ENCODE measurements at regions not wholly inside any gene's neighbourhood (a gene's known extent, or its start where the extent isn't known, plus 50 kb on each side); places are given as distances from the start of the nearest gene placed in this dataset.

DNA sequence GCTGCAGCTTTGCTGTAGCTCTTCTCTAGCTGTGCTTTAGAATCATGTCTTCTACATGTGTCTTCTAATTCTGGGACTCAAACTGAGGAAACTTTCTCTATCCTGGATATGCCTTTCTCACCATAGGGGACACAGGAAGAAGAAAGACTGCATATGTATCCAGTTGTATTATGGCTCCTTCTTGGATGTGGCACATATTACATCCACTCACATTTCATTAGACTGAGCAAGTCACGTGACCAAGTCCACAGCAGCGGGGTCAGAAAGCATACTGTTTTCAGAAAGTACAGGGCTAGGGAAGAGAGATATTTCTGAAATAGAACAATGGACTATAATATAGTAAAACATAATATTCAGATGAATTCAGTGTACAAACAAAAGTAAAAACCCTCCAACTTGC lies 187.6 kb upstream of the RIMS1 start:
- no peak for DNase-seq (ENCODE audit: low read depth)
- H3K4me3 ChIP-seq (ENCODE audit: low read depth, low read length): no peak overlapping the region
- TF ChIP-seq MYC (IDR thresholded peaks at IDR 0.05; ENCODE audit: low read depth, low read length): no peak

DNA sequence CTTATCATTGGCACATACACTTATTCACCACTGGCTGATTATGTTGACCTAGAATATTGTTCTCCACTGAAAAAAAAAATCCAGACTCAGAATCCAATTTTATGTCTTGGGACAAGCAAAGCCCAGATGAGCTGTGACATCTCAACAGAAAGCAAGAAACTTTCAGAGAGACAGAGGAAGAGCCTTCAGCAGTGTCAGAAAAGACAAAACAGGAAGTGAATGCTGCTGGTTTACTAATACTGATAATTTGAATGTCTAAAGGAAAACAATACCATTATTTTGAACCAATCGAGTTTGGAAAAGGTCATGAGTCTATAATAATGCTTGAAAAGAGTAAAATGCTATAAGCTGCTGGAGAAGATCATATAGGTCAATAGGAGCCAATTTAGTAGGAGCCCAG lies 179.8 kb upstream of the RIMS1 start:
- no peak for TF ChIP-seq MYC (IDR thresholded peaks at IDR 0.05; ENCODE audit: low read depth, low read length)
- TF ChIP-seq, protein P1, sequence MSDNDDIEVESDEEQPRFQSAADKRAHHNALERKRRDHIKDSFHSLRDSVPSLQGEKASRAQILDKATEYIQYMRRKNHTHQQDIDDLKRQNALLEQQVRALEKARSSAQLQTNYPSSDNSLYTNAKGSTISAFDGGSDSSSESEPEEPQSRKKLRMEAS (IDR thresholded peaks at IDR 0.05; ENCODE audit: low read depth, low read length): no peak
- DNase-seq (ENCODE audit: low read depth): no peak
- no peak overlapping the region for H3K4me3 ChIP-seq (ENCODE audit: low read depth, low read length)

DNA sequence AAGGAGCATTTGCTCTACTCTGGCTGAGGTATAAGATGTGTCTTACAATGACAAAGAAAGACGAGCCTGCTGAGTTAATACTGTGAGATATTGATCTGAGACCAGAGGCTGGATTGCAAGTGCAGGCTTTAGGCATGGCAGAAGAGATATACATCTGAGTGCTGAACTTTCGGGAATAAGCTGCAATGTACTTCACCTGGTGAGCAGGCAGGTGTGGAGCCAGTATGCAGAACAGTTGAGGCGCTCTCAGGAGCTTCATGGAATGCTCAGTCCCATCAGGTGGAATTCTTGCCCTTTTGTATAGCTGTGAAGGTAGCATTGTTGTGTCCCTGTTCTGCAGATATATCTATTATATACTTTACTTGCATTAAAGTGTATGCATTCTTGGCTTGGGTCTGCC lies 179.3 kb upstream of the RIMS1 start:
- no peak overlapping the region for H3K4me3 ChIP-seq (ENCODE audit: low read depth, low read length)
- no peak for DNase-seq (ENCODE audit: low read depth)
- TF ChIP-seq MYC (IDR thresholded peaks at IDR 0.05; ENCODE audit: low read depth, low read length) (no peak), POLR2A (IDR thresholded peaks at IDR 0.05; ENCODE audit: extremely low read depth, insufficient read length) (no peak)
- TF ChIP-seq, protein P1 (IDR thresholded peaks at IDR 0.05; ENCODE audit: low read depth, low read length): no peak
- TF ChIP-seq, protein P2, sequence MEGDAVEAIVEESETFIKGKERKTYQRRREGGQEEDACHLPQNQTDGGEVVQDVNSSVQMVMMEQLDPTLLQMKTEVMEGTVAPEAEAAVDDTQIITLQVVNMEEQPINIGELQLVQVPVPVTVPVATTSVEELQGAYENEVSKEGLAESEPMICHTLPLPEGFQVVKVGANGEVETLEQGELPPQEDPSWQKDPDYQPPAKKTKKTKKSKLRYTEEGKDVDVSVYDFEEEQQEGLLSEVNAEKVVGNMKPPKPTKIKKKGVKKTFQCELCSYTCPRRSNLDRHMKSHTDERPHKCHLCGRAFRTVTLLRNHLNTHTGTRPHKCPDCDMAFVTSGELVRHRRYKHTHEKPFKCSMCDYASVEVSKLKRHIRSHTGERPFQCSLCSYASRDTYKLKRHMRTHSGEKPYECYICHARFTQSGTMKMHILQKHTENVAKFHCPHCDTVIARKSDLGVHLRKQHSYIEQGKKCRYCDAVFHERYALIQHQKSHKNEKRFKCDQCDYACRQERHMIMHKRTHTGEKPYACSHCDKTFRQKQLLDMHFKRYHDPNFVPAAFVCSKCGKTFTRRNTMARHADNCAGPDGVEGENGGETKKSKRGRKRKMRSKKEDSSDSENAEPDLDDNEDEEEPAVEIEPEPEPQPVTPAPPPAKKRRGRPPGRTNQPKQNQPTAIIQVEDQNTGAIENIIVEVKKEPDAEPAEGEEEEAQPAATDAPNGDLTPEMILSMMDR (IDR thresholded peaks at IDR 0.05; ENCODE audit: low read depth, low read length): no peak

DNA sequence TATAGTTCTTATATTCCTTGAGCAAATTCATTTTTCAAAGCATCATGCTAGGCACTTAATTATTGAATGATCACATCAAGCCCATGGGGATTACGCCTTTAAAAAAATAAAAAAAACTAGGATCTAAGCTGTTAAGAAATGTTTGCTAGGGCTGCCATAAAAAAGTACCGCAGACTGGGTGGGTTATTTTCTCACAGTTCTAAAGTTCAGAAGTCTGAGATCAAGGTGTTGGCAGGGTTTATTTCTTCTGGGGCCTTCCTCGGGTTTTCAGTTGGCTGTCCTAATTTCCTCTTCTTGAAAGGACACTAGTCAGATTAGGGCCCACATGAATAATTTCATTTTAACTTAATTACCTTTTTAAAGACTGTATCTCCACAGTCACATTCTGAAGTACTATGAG lies 165.6 kb upstream of the RIMS1 start:
- H3K4me3 ChIP-seq (ENCODE audit: low read depth, low read length): no peak overlapping the region
- TF ChIP-seq, protein P2 (IDR thresholded peaks at IDR 0.05; ENCODE audit: low read depth, low read length): no peak
- no peak for TF ChIP-seq MYC (IDR thresholded peaks at IDR 0.05; ENCODE audit: low read depth, low read length)
- TF ChIP-seq POLR2A (IDR thresholded peaks at IDR 0.05; ENCODE audit: extremely low read depth, insufficient read length): no peak
- TF ChIP-seq, protein P1 (IDR thresholded peaks at IDR 0.05; ENCODE audit: low read depth, low read length): no peak
- no peak for DNase-seq (ENCODE audit: low read depth)

DNA sequence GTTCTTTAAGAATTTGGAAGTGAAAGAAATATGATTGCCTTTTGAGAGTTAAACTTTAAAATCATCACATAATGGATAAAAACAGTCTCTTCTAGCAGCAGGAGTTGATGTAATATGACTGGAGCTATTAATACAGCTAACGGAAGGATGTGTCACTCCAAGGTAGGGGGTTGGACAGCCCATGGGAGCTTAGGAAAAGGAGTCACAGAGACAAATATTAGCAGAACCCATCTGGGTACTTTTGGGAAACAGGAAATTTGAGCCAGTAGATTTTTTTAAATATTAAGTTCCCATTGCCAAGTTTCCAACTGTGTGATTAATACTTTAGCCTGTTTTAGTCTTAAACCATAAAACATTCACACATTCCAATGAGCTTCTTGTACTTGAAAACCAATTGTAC lies 164.7 kb upstream of the RIMS1 start:
- no peak for DNase-seq (ENCODE audit: low read depth)
- H3K4me3 ChIP-seq (ENCODE audit: low read depth, low read length): no peak overlapping the region
- TF ChIP-seq, protein P1 (IDR thresholded peaks at IDR 0.05; ENCODE audit: low read depth, low read length): no peak
- TF ChIP-seq MYC (IDR thresholded peaks at IDR 0.05; ENCODE audit: low read depth, low read length) (no peak), POLR2A (IDR thresholded peaks at IDR 0.05; ENCODE audit: extremely low read depth, insufficient read length) (no peak)
- TF ChIP-seq, protein P2 (IDR thresholded peaks at IDR 0.05; ENCODE audit: low read depth, low read length): no peak

DNA sequence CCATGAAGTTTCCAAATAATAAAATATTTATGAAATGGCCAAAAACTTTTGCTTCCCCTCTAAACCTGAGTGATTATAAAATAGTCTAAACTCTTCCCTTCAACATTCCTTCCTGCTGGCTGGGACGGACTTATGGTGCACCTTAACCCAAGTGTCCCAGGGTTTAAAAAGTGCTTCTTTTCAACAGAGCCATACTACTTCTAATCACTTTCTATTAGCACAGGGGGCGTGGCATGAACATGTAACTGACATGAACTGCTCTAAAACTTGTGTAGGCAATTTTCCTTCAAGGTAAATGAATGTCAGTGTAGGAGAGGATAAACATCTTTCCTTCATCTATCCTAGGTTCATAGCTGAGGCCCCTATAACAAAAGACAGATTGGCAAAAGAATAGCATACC lies 163.6 kb upstream of the RIMS1 start:
- DNase-seq (ENCODE audit: low read depth): no peak
- no peak overlapping the region for H3K4me3 ChIP-seq (ENCODE audit: low read depth, low read length)
- TF ChIP-seq POLR2A (IDR thresholded peaks at IDR 0.05; ENCODE audit: extremely low read depth, insufficient read length) (no peak), MYC (IDR thresholded peaks at IDR 0.05; ENCODE audit: low read depth, low read length) (no peak)
- TF ChIP-seq, protein P1 (IDR thresholded peaks at IDR 0.05; ENCODE audit: low read depth, low read length): no peak
- TF ChIP-seq, protein P2 (IDR thresholded peaks at IDR 0.05; ENCODE audit: low read depth, low read length): no peak

DNA sequence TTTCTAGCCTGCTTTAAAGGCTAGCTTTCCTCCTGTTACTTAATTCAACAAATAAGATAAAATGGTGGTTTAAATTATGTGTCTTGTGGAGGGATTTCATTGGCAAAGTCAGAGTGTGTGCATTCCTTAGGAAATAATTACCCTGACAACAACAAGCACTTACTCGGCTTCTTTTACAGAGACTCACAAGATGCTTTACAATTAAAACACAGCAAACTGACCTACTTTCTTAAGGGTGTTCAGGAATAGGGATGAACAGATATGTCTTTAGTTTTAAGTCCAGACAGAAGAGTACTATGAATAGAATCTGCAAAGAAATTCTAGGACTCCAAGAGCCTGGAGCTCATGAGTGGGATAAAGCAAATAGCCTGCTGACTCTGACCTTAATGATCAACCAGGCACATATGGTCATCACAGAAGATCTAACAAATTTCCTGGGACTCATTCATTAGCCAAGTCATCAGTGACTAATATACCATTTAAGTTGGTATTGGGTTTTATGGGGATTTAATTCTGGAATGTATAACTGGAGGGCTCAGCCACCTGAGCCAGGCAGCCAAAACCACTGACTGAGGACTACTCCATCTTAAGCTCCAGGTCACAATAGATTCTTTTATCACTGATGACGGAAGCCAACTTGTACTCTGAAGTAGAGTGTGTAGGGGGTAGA lies 161.8 kb upstream of the RIMS1 start:
- no peak for DNase-seq (ENCODE audit: low read depth)

More for the DNA sequence above, 161.8 kb upstream of the RIMS1 start:
- TF ChIP-seq, protein P2 (IDR thresholded peaks at IDR 0.05; ENCODE audit: low read depth, low read length): no peak
- TF ChIP-seq, protein P1 (IDR thresholded peaks at IDR 0.05; ENCODE audit: low read depth, low read length): no peak
- TF ChIP-seq MYC (IDR thresholded peaks at IDR 0.05; ENCODE audit: low read depth, low read length) (no peak), POLR2A (IDR thresholded peaks at IDR 0.05; ENCODE audit: extremely low read depth, insufficient read length) (no peak)
- H3K4me3 ChIP-seq (ENCODE audit: low read depth, low read length): no peak overlapping the region
